HG02798 (cell line): ENCODE measurements at regions not wholly inside any gene's neighbourhood (a gene's known extent, or its start where the extent isn't known, plus 50 kb on each side); places are given as distances from the start of the nearest gene placed in this dataset.
A peak's percentile ranks its signal among the peaks of the same experiment; 100 is the strongest.

Source experiments
- ATAC-seq: cut with Tn5 transposase; IDR thresholded peaks from one replicate; pipeline ENCODE4 v1.9.1; 2021; ENCODE audit warnings: mild to moderate bottlenecking; ENCODE audit not compliant: unreplicated experiment, poor library complexity

GRCh38 chr2:216808805-216809425, 50.9 kb downstream of the TNP1 start:
- ATAC-seq: no peak

GRCh38 chr2:216807857-216808272, 52.0 kb downstream of the TNP1 start:
- no peak for ATAC-seq

- ATAC-seq: no peak
Measured at GRCh38 chr2:216804357-216805350, 55.2 kb downstream of the TNP1 start.

- no peak for ATAC-seq
Measured at GRCh38 chr2:216803791-216804190, 56.1 kb downstream of the TNP1 start.

GRCh38 chr2:216802516-216803215, 57.2 kb downstream of the TNP1 start:
- no peak for ATAC-seq

- no peak for ATAC-seq
Measured at GRCh38 chr2:216800836-216801235, 59.0 kb downstream of the TNP1 start.

- no peak for ATAC-seq
Measured at GRCh38 chr2:216799873-216800431, 59.9 kb downstream of the TNP1 start.

- no peak for ATAC-seq
Measured at GRCh38 chr2:216796115-216796840, 63.6 kb downstream of the TNP1 start.

- no peak for ATAC-seq
Measured at GRCh38 chr2:216793386-216793785, 66.5 kb downstream of the TNP1 start.

GRCh38 chr2:216792222-216793021, 67.4 kb downstream of the TNP1 start:
- ATAC-seq: no peak

- ATAC-seq: no peak
Measured at GRCh38 chr2:216791303-216791702, 68.6 kb downstream of the TNP1 start.

- ATAC-seq: no peak
Measured at GRCh38 chr2:216789081-216789480, 70.8 kb downstream of the TNP1 start.

GRCh38 chr2:216787851-216788540, 71.9 kb downstream of the TNP1 start:
- no peak for ATAC-seq

- ATAC-seq: no peak
Measured at GRCh38 chr2:216786676-216787075, 73.2 kb downstream of the TNP1 start.

- ATAC-seq: no peak
Measured at GRCh38 chr2:216784456-216784855, 75.4 kb downstream of the TNP1 start.

- ATAC-seq: no peak
Measured at GRCh38 chr2:216781709-216782108, 78.2 kb downstream of the TNP1 start.

- ATAC-seq: no peak
Measured at GRCh38 chr2:216780843-216781242, 79.0 kb downstream of the TNP1 start.

GRCh38 chr2:216777637-216778273, 82.1 kb downstream of the TNP1 start:
- peak; percentile 97 for ATAC-seq
